ENCODE measurements at regions not wholly inside any gene's neighbourhood (a gene's known extent, or its start where the extent isn't known, plus 50 kb on each side); places are given as distances from the start of the nearest gene placed in this dataset.
A peak's percentile ranks its signal among the peaks of the same experiment; 100 is the strongest.

- TF ChIP-seq, protein P1, sequence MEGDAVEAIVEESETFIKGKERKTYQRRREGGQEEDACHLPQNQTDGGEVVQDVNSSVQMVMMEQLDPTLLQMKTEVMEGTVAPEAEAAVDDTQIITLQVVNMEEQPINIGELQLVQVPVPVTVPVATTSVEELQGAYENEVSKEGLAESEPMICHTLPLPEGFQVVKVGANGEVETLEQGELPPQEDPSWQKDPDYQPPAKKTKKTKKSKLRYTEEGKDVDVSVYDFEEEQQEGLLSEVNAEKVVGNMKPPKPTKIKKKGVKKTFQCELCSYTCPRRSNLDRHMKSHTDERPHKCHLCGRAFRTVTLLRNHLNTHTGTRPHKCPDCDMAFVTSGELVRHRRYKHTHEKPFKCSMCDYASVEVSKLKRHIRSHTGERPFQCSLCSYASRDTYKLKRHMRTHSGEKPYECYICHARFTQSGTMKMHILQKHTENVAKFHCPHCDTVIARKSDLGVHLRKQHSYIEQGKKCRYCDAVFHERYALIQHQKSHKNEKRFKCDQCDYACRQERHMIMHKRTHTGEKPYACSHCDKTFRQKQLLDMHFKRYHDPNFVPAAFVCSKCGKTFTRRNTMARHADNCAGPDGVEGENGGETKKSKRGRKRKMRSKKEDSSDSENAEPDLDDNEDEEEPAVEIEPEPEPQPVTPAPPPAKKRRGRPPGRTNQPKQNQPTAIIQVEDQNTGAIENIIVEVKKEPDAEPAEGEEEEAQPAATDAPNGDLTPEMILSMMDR (IDR thresholded peaks at IDR 0.05), result no peak
- no peak for TF ChIP-seq MAFK (IDR thresholded peaks at IDR 0.05; ENCODE audit: partially characterized antibody)
- no peak for TF ChIP-seq HDAC2 (IDR thresholded peaks at IDR 0.05)
- no peak for TF ChIP-seq E2F6 (IDR thresholded peaks at IDR 0.05; ENCODE audit: borderline replicate concordance, low read depth)
- no peak for TF ChIP-seq CEBPB (IDR thresholded peaks at IDR 0.05)
- TF ChIP-seq CHD4 (IDR thresholded peaks at IDR 0.05; ENCODE audit: borderline replicate concordance), result no peak
These were observed 145.1 kb downstream of the IRX1 start (continued) for GRCh38 chr5:3740546-3741373.

DNA sequence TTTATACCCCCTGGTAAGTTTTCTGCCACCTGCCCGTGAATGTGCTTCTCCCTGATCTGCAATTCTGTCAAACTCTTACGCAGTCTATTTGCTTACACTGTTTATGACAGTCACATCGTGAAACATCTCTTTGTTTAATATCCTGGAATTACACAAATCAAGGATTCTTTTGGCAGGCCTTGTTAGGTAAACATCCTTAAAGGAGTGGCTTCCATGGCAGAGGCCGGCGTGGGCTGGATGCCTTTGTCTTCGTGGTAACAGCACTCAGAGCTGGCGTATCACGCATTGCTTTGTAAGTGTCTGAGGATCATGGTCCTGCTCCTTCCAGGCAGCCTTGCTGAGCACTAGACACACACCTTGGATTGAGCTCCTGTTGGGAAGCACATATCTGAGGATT, 145.7 kb downstream of the IRX1 start:
- H3K4me2 ChIP-seq, result no peak overlapping the region
- peak in 1 of 2 experiments; percentile 34; a peak in 1 of 6 replicates for ATAC-seq

DNA sequence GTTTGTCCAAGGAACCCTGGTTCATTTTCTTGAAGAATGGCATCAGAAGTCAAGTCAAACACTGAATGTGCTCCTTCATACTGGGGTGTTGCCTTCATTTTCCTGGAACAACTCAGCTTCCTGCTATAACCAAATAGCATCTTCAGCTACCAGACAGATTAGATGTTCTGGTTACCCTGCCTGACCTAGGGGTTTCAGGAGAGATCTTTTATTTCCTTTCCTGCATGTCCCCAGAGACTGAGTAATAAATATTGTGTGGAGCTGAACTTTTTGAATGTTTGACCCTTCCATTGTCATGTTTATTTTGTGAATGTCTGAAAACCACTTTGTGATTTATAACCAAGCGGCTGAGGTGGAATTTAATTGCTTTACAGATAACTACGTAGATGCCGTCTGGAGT, 147.1 kb downstream of the IRX1 start:
- no peak for FAIRE-seq
- H3K27ac ChIP-seq, result no peak overlapping the region
- H3K4me3 ChIP-seq, result no peak overlapping the region
- no peak for DNase-seq (ENCODE audit: low read depth in 1 of 2, low spot score in 1 of 2)
- H3K4me1 ChIP-seq, result no peaks in the 10 kb centered on the region
- no peaks in the 10 kb centered on the region for H3K9me3 ChIP-seq
- H3K4me2 ChIP-seq, result no peak overlapping the region
- TF ChIP-seq CBX8 (IDR thresholded peaks at IDR 0.05) (no peak), CHD2 (IDR thresholded peaks at IDR 0.05; ENCODE audit: low read length, partially characterized antibody) (no peak), TFCP2L1 (CRISPR knock-in tag; IDR thresholded peaks at IDR 0.05) (no peak), REST (IDR thresholded peaks at IDR 0.05) (no peak), CEBPB (IDR thresholded peaks at IDR 0.05) (no peak), HOXB13 (CRISPR knock-in tag; IDR thresholded peaks at IDR 0.05; ENCODE audit: low read depth) (no peak), KDM5A (IDR thresholded peaks at IDR 0.05) (no peak), GATA3 (IDR thresholded peaks at IDR 0.05; ENCODE audit: borderline replicate concordance) (no peak), RNF2 (IDR thresholded peaks at IDR 0.05; ENCODE audit: borderline replicate concordance, low read depth) (no peak), USF2 (IDR thresholded peaks at IDR 0.05) (no peak), ZNF302 (CRISPR knock-in tag; IDR thresholded peaks at IDR 0.05) (no peak), ESRRA (IDR thresholded peaks at IDR 0.05; ENCODE audit: borderline replicate concordance, low read length) (no peak), ZSCAN20 (CRISPR knock-in tag; IDR thresholded peaks at IDR 0.05) (no peak)
- TF ChIP-seq, protein P2, sequence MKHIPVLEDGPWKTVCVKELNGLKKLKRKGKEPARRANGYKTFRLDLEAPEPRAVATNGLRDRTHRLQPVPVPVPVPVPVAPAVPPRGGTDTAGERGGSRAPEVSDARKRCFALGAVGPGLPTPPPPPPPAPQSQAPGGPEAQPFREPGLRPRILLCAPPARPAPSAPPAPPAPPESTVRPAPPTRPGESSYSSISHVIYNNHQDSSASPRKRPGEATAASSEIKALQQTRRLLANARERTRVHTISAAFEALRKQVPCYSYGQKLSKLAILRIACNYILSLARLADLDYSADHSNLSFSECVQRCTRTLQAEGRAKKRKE (CRISPR knock-in tag; IDR thresholded peaks at IDR 0.05; ENCODE audit: low read depth), result no peak
- ATAC-seq, result no peak
- WGBS (ENCODE audit: missing lambda C conversion rate), result 73% methylated on average over 3 of the region's 3 CpGs
- CTCF ChIA-PET, result no interaction called here
- POLR2A ChIA-PET, result no interaction called here

More for the DNA sequence above, 145.7 kb downstream of the IRX1 start:
- Histone ChIP-seq H3K27ac (no peak overlapping the region), H3K4me1 (no peaks in the 10 kb centered on the region), H3K4me3 (no peak overlapping the region), H3K9me3 (no peaks in the 10 kb centered on the region)
- POLR2A ChIA-PET, result no interaction called here
- no peak for FAIRE-seq
- no peak for TF ChIP-seq POLR2A (IDR thresholded peaks at IDR 0.05; ENCODE audit: low read length)
- TF ChIP-seq EP300 (IDR thresholded peaks at IDR 0.05), result no peak
- no peak for TF ChIP-seq FOSL2 (IDR thresholded peaks at IDR 0.05)
- no peak for TF ChIP-seq FOSL2 (CRISPR knock-in tag; IDR thresholded peaks at IDR 0.05)
- 6% methylated on average over 8 of the region's 8 CpGs for WGBS (ENCODE audit: missing lambda C conversion rate)
- peak; percentile 5 to 21 for DNase-seq (ENCODE audit: low read depth in 1 of 2, low spot score in 1 of 2)
- CTCF ChIA-PET, result no interaction called here
